DMS114 treated with DMSO at 0.1 percent for 48 hours (cell line): ENCODE measurements at regions not wholly inside any gene's neighbourhood (a gene's known extent, or its start where the extent isn't known, plus 50 kb on each side); places are given as distances from the start of the nearest gene placed in this dataset.

Experiments used
- DNase-seq: peaks from one replicate; lab custom pipeline; 2025; ENCODE audit not compliant: unreplicated experiment; lab: John Stamatoyannopoulos, UW

DNA sequence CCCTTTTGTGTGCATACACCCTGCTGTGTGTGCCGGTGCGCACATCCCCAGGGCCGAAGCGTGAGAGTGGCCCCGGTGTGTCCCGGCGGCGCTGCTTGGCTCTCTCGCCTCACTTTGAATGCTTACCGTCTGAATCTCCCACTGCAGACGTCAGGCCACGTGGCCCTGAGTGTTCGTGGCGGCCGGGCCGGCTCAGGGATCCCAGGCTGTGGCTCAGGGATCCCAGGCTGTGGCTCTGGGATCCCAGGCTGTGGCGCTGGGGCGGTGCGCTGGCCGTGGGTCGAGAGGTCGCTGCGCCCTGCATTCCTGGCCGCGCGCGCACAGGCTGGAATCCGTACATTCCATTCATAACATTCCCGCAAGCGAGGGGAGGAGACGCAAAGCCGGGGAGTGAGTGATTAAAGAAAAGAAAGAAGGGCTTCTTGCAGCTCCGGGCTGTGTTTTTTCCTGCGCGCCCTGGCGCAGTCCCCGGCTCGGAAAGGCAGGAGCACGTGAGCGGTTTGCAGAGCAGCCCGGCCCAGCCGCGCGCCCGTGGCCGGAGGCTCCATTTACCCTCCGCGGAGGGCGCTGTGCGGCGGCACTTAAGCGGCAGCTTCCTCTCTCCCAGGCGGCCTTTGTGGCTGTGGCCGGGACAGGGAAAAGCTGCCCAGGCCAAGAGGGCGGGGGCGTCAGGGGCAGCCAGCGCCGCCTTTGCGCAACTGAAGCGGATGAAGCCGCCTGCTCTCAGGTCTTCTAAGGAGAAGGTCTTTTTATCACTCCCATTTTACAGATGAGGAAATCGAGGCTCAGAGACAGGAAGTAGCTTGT is 87.0 kb upstream of the ALDH1L1 start:
- peak; percentile 9 for DNase-seq

DNA sequence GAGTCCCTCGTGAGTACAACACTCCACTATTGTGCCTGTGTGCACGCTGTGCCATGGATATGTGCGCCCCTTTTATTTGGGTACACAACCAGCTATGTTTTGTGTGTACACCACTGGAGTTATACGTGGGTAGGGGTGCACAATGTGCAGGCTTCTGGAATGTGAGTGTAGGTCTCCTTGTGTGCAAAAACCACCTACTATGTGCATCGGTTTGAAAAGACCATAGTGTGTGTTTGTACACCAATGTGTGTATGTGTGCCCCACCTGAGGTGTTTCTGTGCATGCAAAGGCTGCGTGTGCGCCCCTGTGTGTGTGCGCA is 86.4 kb upstream of the ALDH1L1 start:
- no peak for DNase-seq

DNA sequence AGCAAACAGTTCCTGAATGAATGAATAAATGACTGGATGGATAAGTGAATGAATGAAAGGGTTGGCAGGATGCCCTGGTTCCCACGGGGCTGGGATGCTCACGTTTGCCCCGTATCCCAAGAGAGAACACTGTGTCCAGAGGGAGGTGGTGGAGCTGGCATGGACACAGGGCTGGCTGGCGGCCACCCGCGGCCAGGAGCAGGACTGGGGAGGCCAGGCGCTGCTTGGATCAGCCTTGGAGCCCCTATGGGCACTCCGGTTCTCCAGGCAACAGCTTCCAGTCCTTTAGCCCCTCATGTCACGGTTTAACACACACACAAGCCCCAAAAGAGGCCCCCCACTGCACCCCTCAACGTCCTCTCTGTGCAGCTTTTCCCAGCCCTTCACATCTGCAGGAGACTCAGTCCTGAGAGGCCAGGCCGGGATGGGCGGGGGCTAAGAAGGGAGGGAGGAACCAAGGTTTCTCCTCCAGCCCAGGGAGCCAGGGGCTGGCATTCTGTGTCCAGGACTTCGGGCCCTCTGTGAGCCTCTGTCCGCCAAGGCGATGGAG is 86.0 kb upstream of the ALDH1L1 start:
- no peak for DNase-seq

DNA sequence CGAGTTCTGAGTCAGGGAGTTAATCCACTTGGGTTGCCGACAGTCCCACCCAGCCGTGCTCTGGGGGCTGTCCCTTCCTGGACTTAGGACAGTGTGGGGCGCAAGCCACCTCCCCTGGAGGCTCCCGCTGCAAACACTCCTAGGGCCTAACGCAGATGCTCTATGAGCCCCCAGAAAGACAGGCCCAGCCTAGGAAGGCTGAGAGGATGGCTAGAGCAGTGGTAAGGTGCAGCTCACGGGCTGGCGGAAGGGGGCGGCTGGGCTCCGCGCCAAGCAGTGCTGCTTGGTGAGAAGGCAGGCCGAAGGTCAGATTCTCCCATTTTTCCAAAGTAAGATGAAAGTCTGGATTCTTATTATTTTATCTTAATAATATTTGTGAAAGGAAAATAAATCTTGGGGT is 84.6 kb upstream of the ALDH1L1 start:
- DNase-seq = no peak

DNA sequence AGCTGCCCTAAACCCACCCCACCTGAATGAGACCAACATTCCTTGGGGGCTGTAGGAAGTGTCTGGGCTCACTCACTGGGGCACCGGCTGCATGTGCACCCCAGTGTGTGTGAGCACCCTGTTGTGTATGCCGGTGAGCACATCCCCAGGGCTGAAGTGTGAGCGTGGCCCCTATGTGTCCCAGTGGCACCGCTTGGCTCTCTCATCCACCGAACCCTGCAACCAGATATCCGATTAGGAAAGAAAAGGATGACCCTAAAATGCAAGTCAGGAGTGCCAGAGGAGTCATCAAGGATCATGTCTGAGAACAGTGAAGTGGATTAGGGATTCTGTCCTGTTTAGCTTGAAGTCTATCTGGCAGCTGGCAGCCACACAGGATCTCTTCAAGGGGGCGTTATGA is 84.0 kb upstream of the ALDH1L1 start:
- no peak for DNase-seq

DNA sequence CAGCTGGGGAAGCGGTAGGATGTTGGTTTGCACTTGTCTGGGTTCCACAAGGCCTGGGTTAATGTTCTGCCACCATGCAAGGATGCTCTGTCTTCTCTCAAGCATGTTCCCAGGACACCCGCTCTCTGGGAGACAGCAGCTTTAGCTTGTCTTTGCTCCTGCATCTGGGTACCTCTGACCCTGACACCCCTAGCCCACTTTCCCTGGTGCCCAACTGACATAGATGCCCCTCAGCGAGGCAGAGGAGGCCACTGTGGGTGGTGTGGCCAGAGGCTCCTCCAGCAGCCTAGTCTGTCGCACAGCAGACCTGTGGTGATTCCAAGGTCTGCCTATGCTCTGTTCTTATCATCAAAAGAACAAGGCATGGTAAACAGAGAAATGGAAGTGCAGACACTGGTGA is 83.6 kb upstream of the ALDH1L1 start:
- no peak for DNase-seq

DNA sequence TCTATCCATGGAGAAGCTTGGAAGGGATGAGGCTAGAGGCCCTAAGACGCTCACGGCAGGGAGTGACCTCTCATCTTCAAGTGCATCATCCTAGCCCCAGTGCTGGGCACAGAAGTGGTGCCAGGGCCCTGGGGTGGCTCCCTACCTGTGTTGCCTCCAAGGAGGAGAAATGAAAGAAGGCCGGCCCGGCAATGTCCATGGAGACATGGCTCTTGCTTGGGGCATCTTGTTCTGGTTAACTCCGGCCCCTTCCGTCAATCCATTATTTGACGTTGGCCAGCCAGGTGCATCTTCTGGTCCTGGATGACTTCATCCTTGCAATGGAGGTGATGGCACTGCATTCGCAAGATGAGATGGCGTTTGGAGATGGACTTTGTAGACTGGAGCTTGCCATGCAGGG is 83.2 kb upstream of the ALDH1L1 start:
- DNase-seq = no peak

DNA sequence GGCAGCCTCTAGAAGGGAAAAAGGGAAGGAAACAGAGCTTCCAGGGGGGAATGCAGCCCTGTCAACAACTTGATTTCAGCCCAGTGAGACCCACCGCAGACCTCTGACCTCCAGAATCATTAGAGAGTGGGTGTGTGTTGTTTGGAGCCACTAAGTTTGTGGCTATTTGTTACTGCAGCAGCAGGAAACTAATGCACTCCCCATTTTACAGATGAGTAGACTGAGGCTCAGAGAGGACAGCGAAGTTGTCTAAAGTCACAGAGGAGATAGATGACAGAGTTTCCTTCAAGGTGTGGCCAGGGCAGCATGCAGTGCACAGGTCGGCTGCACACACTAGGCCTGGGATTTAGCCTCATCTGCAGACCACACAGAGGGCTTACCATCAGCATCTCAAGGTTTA is 81.8 kb upstream of the ALDH1L1 start:
- DNase-seq = no peak

DNA sequence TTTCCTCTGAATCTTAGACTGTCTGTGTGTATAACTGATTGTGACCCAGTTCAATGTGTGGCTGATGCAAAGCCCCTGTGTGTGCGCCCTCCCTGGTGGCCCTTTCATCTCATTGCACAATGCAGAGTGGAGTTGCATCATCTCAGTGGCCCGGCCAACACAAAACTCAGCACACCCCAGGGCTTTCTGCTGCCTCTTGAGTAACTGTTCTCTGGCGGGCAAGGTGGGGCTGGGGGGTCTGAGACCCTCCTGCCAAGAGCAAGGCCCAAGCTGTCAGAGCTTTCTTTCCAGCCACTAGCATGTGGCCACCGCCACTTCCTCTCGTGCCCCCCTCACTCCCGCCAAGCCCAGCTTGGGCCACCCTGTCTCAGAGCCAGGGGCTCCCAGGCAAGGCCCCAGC is 80.7 kb upstream of the ALDH1L1 start:
- DNase-seq = no peak

DNA sequence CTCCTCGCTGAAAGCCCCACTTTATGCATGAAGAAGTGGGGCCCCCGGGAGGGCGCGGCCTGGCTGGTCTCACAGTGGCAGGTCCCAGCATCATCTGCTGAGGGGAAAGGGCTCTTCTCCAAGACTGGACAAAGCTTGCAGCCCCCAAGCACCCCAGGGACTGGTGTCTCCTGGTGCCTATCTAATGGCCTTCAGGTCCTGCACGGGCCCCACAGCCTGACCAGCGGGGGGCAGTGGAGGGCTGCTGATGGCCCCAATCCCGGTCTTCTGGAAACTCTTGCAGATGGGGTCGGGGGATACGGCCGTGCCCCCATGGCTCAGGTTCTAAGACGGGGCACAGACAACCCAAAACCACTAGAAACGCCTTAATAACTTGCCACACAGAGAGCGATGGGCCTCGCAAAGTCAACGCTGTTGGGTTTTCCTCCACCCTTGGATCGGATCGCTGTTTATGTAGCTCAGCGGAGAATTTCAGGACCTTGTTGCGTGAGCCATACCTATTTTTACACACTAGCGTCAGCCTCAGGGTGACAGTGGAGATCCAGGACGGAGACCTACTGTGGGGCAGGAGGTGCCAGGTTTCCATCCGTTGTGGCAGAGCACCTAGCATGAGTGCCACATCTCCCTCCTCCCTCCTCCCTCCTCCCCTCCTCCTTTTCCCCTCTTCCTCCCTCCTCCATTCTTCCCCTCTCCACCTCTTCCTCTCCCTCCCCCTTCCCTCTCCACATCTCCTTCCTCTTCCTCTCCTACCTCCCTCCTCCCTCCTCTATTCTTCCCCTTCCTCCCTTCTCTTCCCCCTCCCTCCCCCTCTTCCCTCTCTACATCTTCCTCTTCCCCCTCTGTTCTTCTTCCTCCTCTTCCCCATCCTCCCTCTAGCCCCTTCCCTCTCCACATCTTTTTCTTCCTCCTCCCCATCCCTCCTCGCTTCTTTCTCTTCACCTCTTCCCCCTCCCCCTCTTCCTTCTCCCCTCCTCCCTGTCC is 79.3 kb upstream of the ALDH1L1 start:
- DNase-seq = no peak

DNA sequence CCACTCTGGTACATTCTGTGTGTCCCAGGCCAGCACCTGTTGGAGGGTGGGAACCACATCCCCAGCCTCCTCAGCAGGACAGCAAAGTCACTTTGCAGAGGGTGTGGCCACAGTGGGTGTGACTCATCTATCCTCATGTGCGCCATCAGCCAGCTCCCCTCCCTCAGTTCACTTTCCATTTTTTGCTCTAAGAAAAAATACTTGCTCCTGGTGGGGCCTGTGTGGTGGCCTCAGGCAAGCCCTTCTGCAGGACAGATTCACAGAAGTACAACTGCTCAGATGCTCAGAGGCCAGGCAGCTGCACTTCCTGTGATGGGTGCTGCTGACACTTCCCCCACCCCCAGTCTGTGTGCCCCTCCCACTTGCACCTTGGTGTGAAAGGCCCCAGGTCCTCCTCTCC is 78.3 kb upstream of the ALDH1L1 start:
- no peak for DNase-seq

DNA sequence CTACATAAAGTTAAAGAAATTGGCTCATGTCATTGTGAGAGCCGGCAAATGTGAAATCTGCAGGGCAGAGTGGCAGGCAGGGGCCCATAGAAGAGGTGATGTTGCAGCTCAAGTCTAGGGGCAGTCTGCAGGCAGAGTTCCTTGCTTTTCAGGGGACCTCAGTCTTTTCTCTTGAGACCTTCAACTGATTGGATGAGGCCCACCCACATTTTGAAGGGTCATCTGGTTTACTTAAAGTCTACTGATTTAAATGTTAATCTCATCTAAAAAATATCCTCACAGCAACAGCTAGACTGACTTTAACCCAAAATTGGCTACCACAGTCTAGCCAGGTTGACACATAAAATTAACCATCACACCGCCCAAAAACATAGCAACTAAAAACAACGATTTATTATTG is 77.6 kb upstream of the ALDH1L1 start:
- no peak for DNase-seq

DNA sequence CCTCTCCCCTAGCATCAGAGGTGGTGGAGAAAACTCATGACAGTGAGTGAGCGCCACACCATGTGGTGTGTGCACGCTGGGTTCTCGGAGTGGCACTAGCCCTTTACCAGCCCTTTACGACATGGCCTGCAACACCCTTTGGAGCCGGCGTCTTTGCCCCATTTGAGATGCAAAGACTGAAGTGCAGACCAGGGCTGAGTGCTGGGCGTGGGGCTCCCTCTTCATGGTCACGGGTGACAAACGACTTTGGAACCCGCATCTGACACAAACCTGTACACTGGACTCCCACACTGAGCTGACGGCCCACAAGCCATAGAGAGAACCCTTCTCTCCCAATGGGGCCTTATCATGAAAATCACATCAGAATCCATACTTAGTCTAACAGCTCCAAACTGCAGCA is 76.8 kb upstream of the ALDH1L1 start:
- DNase-seq = no peak

DNA sequence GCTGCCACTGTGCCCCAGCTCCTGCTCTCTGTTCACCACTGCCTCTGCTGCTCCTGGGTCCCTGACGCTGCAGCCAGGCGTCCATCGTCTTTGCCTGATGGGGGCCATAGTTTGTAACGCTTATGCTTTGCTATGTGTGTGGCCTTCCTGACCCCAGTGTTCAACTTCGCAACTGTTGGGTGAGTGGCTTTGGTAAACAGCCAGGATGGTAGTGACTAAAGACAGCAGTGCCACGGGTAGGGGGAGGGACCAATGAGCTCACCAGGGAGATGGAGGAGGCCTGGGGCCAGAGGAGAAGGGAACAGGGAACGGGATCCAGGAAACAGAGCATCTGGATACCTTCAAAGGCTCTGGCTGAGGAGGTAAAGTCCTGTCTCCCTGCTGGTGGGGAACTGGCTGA is 75.9 kb upstream of the ALDH1L1 start:
- no peak for DNase-seq

DNA sequence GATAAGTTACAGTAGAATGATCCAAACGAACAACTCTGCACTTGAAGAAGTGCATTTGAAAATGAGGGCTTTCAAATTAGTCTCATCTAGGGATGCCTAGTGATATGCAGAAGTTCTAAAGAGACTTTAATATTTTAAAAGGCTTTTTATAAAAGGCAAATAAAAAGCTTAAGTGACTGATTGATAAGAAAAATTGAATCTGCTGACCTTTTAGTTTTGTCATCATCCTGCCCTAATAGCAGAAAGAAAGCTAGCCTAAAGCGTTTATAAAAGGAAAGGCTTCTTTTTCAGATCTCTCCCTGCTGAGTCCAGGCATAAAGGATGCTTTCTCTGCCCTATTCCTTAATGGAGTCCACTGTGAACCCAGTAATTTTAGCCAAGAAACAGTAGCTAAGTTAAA is 72.7 kb upstream of the ALDH1L1 start:
- no peak for DNase-seq

DNA sequence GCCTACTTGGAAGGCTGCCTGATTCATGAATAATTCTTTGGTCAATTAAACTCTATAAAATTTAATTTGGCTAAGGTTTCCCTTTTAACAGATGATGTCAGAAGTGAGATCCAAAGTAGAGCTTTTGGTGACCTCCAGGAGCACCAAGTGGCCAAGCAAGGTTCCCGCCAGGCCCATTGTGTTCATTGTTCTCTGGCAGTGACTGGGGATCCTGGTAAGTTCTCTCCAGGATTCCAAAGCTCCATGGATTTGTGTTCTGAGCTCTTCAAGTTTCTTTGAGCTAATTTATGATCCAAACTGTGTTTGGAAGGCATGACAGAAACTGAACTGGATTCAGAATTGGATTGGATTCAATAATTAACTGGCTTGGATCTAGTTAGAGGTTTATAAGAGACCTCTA is 72.0 kb upstream of the ALDH1L1 start:
- no peak for DNase-seq

DNA sequence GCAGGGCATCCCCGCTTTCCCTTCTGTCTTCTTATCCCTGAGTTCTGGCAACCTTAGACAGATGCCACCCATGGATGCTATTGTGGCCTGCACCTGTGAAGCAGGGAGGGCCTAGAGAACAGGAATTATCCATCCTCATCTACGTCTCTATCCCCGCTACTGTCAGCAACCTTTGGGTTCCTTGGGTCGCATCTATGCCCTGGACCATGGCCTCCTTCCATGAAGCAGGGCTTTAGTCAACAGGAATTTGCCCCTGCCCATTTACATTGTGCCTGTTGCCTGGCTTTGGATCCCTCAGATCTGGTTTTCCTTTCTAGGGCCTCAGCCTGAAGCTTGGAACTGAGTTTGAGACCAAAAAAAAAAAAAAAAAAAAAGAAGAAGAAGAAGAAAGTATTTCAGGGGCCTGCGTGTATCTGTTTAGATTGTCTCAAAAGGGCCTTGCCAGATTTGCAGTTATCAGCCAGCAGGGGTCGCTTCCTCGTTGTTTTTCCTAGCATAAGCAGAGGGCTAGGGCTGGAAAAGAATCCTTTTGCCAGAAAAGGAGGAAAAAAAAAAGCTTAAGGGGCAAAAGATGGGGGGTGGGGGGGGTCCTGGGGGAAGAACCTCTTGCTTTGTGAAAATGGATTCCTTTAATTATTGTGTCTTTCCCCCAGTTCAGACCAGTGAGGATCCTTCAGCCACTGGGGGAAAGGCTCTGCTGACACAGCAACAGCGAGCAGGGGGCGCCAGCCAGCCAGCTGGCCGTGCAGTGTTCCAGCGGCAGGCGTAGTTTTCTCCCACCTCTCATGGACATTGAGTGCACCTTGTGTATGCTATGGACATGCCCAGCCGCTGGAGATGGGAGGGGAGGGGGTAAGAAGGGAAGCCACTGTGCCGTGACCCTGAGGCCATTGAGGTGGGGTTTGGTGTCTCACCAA is 65.7 kb upstream of the ALDH1L1 start:
- DNase-seq = no peak
